ENCODE measurements at regions not wholly inside any gene's neighbourhood (a gene's known extent, or its start where the extent isn't known, plus 50 kb on each side); places are given as distances from the start of the nearest gene placed in this dataset.
"Not testable (repeated sequence)": the region's sequence is repeated elsewhere in the genome, so short reads cannot be mapped to it uniquely, and the experiment has no call there.

- DNase-seq (ENCODE audit: low spot score): no peak
- intact Hi-C loops (cut with DNase I): no loop called here
These were observed 964.7 kb upstream of the PTPRD start for GRCh38 chr9:11577522-11577921.

- DNase-seq (ENCODE audit: low spot score): no peak
- intact Hi-C loops (cut with DNase I): no loop called here
These were observed 983.0 kb upstream of the PTPRD start for GRCh38 chr9:11595756-11596155.

DNA sequence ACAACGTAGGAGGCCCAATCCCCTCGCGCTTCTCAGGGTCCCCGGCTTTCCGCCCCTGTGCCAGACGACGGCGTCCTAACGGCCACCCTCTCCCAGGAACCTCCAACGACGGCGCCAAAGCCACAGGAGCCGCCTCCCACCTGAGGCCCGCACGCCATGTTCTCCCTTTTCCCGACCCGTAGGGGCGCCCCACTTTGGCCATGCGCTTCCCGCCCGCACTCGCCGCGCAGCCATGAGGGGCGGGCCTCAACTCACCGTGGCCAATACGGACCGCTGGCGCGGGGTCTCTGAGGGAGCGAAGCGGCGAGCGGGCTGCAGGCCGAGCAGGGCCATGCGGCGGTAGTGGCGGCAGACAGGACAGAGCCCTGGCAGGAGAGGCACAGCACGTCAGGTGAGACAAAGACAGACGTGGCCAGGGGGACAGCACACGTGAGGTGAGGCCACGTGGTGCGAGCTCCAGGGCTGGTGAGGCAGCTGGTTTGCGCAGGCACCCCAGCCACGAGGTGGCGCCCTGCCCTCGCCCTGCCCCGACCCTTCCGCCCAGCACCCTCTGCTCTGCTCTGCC, 1005.5 kb upstream of the PTPRD start:
- peak; percentile 69 for DNase-seq (ENCODE audit: low spot score)
- intact Hi-C loops (cut with DNase I): no loop called here

- intact Hi-C loops (cut with DNase I): no loop called here
- no peak for DNase-seq (ENCODE audit: low spot score)
These were observed 1019.9 kb upstream of the PTPRD start for GRCh38 chr9:11632691-11633090.

- intact Hi-C loops (cut with DNase I): no loop called here
These were observed 1034.0 kb upstream of the PTPRD start for GRCh38 chr9:11646831-11647230.

GRCh38 chr9:11653867-11654266, 1039.3 kb upstream of the TYRP1 start:
- DNase-seq (ENCODE audit: low spot score): no peak
- intact Hi-C loops (cut with DNase I): no loop called here

More at GRCh38 chr9:11646831-11647230, 1034.0 kb upstream of the PTPRD start:
- no peak for DNase-seq (ENCODE audit: low spot score)

DNA sequence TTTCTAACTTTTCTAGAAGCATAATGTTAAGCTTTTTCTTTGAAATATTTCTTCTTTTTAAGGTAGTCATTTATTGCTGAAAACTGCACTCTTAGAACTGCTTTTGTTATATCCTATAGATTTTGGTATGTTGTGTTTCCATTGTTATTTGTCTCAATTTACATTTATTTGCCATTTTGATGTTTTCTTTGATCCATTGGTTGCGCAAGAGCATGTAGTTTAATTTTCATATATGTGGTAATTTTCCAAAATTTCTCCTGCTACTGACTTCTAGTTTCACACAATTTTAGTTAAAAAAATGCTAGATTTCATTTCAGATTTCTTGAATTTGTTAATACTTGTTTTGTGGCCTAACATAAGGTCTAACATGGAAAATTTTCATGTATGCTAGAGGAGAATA, 1029.3 kb upstream of the TYRP1 start:
- DNase-seq (ENCODE audit: low spot score): no peak
- intact Hi-C loops (cut with DNase I): no loop called here

- no peak for DNase-seq (ENCODE audit: low spot score)
- intact Hi-C loops (cut with DNase I): no loop called here
These were observed 1016.4 kb upstream of the TYRP1 start for GRCh38 chr9:11676821-11677220.

DNA sequence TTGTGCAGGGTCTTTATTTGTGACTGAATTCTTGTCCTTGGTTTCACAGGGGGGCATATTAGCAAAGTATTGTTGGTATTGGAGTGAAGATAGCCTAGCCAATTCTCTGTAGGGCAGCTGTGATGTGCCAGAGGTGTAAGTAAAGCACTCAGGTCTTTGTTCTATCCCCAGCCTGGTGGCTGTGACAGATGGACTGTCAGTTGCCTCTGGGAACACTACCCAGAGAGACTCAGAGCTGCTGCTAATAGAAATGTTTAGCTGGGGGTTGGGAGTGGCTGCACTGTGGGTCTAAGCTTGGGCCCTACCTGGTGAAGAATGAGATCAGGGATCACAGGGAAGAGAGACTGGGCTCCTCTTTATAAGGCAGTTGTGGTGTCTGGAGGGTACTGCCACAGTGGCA, 1006.5 kb upstream of the TYRP1 start:
- no peak for DNase-seq (ENCODE audit: low spot score)
- intact Hi-C loops (cut with DNase I): no loop called here

DNA sequence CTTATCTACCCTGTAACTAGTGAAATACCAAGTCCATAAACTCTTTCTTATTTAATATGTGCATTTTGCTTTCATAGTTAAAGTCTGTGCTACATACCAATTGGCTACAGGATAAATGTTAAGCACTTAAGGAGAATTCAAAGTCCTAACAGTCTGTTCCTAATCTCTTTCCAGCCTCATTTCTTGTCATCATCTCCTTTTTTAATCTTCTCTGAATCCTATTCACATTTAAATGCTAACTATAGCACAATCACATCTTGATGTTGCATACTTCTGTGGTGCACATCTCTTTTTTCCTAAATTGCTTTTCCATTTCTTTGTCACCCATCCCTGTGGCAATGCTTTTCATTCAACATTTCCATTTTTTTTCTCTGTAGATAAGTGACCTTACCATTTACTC, 996.1 kb upstream of the TYRP1 start:
- intact Hi-C loops (cut with DNase I): no loop called here
- DNase-seq (ENCODE audit: low spot score): no peak

DNA sequence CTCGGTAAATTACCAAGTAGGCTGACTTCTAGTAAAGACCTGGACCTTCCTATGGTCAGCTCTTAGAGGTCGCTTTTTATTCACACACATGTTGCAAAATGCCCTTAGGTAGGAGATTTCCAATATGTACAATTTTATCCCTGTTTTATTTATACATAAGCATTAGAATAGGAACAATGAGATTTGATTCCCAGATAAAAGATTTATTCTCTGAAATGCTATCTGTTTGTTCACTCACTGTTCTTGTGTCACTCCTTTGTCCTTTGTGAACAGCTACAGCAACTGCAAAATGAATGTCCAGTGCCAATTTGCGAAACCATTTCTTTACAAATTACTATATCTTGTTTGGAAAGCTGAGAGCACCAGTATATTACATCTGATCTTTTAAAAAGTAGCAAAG, 991.5 kb upstream of the TYRP1 start:
- intact Hi-C loops (cut with DNase I): no loop called here

DNA sequence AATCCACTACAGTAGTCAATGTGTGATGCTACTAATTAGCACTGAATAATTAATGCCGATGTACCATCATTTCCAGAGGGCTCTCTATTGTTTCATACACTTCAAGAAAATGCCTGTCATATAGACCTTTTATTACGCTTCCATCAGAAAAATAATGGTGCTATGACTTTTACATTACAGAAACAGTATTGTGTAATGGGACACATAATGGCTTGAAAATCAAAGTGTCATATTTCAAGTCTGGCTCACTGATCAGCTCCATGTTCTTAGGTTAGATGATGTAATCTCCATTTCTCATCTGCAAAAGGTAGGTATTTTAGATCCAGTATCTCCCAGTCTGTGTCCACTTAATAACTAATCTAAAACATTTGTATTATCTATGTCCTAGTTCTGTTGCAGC, 990.6 kb upstream of the TYRP1 start:
- no peak for DNase-seq (ENCODE audit: low spot score)
- intact Hi-C loops (cut with DNase I): no loop called here

More for the DNA sequence above, 991.5 kb upstream of the TYRP1 start:
- no peak for DNase-seq (ENCODE audit: low spot score)

DNA sequence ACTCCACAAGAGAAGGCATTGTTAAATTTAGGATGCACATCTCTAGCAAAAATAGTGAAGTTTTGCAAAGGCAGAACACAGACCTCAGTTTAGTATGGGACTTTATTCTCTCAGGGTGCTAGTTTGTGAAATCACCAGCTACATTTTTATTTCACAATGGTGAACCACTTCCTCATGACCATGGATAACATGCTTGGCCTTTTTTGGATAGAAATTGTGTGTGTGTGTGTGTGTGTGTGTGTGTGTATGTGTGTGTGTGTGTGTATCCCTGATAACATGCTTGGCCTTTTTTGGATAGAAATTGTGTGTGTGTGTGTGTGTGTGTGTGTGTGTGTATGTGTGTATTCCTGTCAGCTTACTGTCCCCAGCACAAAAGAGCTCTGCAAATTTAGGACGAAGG, 989.0 kb upstream of the TYRP1 start:
- intact Hi-C loops (cut with DNase I); DNase-seq (ENCODE audit: low spot score): not testable (repeated sequence)

GRCh38 chr9:11708899-11709298, 984.3 kb upstream of the TYRP1 start:
- intact Hi-C loops (cut with DNase I): no loop called here
- no peak for DNase-seq (ENCODE audit: low spot score)

GRCh38 chr9:11709567-11709966, 983.6 kb upstream of the TYRP1 start:
- DNase-seq (ENCODE audit: low spot score): no peak
- intact Hi-C loops (cut with DNase I): no loop called here

DNA sequence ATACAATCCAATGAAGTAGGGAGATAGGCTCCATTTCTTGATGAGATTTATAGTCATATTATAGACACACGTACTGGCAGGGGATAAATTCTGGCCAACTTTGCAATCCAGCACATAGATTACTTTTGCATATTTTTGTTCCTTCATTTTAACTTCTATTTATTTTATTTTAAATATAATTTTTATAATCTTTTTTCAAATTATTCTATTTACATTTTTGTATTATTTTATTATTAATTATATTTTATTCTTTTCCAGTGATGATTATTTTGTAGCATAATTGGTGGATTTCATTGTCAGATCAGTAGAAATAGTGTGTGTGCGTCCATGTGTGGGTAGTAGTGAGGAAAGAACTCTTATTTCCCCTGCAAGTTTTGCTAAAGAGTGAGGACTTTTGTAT, 980.1 kb upstream of the TYRP1 start:
- DNase-seq (ENCODE audit: low spot score): no peak
- intact Hi-C loops (cut with DNase I): no loop called here

DNA sequence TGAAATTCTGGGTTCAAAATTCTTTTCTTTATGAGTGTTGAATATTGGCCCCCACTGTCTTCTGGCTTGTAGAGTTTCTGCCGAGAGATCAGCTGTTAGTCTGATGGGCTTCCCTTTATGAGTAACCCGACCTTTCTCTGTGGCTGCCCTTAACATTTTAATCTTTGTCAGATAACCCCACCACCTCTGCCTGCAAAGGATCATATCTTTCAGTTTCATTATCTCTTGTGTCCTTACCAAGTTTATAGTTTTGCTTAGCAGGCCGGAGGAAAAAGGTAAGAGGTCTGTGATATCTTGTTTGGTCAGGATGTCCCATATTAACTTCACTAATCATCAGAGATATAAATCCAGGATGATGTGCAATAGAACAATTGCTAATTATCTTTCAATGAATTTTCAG, 970.2 kb upstream of the TYRP1 start:
- intact Hi-C loops (cut with DNase I): no loop called here
- DNase-seq (ENCODE audit: low spot score): no peak

DNA sequence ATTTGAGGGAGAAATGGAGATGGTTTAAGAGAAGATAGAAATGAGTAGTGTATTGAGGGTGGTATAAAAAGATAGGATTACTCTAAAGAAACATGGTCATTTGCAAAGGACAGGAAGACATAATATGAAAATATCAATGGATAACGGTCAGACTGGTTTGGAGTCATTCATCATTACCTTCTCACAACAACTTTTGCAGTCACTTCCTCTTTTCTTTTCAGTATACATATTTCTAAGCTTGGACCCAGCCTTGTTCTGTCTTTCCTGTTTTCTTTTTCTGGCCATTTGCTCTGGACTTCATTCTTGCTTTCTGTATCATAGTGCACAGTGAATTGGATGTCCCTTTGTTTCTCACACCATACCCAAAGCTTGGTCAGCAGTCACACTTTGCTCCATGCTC, 966.5 kb upstream of the TYRP1 start:
- no peak for DNase-seq (ENCODE audit: low spot score)
- intact Hi-C loops (cut with DNase I): no loop called here

DNA sequence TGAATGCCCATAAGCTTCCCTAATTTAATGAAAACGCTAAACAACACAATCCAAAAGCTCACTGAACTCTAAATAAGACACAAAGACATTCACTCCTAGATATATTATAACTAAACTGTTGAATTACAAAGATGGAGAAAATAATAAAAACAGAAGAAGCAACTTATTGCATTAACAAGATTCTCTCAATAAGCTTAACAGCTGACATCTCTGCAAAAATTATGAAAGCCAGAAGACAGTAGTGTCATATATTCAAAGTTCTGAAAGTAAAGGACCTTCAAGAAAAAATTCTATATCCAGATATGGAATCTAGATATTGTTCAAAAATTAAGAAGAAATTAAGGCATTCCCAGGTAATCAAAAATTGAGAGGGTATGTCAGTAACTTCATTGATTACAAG, 957.8 kb upstream of the TYRP1 start:
- DNase-seq (ENCODE audit: low spot score): no peak
- intact Hi-C loops (cut with DNase I): no loop called here

DNA sequence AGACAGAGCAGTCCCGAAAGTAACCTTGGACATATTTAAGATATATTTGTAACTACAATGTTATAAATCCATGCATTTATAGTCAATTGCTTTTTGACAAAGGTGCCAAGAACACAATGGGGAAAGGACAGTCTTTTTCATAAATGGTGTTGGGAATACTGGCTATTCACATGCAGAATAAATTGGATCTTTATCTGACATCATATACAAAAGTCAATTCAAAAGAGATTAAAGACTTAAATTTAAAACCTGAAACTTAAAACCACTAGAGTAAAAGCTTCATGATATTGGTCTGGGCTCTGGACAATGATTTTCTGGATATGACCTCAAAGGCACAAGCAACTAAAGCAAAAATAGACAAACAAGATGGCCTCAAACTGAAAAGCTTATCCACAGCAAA, 950.7 kb upstream of the TYRP1 start:
- intact Hi-C loops (cut with DNase I): no loop called here
- no peak for DNase-seq (ENCODE audit: low spot score)

- intact Hi-C loops (cut with DNase I): no loop called here
- no peak for DNase-seq (ENCODE audit: low spot score)
These were observed 949.8 kb upstream of the TYRP1 start for GRCh38 chr9:11743356-11743755.

GRCh38 chr9:11749396-11749795, 943.8 kb upstream of the TYRP1 start:
- intact Hi-C loops (cut with DNase I): loop anchor here in 1 of 2 donors (2.0 kb wide), 1 partner anchor 67 kb away; no protein-coding TSS in a partner anchor
- DNase-seq (ENCODE audit: low spot score): no peak

All from posterior vena cava (tissue), 2 donors.